ENCODE measurements at regions not wholly inside any gene's neighbourhood (a gene's known extent, or its start where the extent isn't known, plus 50 kb on each side); places are given as distances from the start of the nearest gene placed in this dataset.

DNA sequence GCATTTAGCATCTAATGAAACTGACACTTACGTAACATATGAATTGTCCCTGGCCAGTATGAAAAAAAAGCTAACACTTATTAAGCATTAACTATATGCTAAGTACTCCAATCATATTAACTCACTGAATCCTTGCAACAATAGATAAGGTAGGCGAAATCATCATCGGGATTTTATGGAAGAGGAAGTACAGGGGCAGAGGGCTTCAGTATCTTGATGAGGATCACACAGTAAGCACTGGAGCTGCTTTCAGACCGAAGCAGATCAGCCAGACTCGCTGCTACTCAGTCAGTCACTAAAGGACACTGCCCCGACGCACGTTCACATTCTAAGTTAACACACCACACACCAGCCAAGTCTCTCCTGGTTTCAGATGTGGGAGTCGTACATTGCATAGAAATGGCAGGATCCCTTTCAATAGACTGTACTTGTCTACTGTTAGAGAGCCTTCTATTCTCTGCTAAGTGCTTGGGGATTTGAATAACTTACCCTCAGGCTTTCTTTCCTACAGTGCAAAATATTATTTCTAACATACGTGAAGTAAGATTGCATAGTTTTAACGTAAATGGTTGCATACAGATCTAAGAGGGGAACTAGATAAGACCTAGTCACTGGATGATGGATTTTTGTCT lies 540.2 kb upstream of the TENM3 start:
- Histone ChIP-seq H3K27ac (ENCODE audit: low read depth, low read length) (no peak overlapping the region), H3K4me1 (ENCODE audit: control insufficient read depth, insufficient read depth, low read length) (no peaks in the 10 kb centered on the region), H3K36me3 (ENCODE audit: control insufficient read depth, insufficient read depth, low read length) (no peaks in the 10 kb centered on the region), H3K9ac (ENCODE audit: low read depth, low read length) (no peak overlapping the region), H3K4me3 (ENCODE audit: low read depth, low read length) (no peak overlapping the region), H3K27me3 (ENCODE audit: control insufficient read depth, insufficient read depth, low read length) (no peaks in the 10 kb centered on the region), H3K9me3 (ENCODE audit: control insufficient read depth, insufficient read depth, low read length) (no peaks in the 10 kb centered on the region)

DNA sequence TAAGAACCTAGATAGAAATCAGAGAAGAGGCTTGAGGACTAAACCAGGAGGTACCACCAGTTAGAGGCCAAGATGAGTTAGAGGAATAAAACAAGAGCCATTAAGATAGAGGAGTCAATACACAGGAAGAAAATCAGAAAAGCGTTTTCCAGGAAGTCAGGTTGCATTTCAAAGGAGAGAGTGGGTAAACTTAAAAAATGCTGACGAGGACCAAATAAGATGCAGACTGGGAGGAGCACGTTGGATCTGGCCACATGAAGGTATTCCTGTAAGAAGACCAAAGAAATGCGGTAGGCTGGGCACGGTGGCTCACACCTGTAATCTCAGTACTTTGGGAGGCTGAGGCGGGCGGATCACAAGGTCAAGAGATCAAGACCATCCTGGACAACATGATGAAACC lies 533.1 kb upstream of the TENM3 start:
- Histone ChIP-seq H3K27me3 (ENCODE audit: control insufficient read depth, insufficient read depth, low read length) (no peaks in the 10 kb centered on the region), H3K4me1 (ENCODE audit: control insufficient read depth, insufficient read depth, low read length) (no peaks in the 10 kb centered on the region), H3K27ac (ENCODE audit: low read depth, low read length) (no peak overlapping the region), H3K36me3 (ENCODE audit: control insufficient read depth, insufficient read depth, low read length) (no peaks in the 10 kb centered on the region), H3K9me3 (ENCODE audit: control insufficient read depth, insufficient read depth, low read length) (no peaks in the 10 kb centered on the region), H3K9ac (ENCODE audit: low read depth, low read length) (no peak overlapping the region), H3K4me3 (ENCODE audit: low read depth, low read length) (no peak overlapping the region)

DNA sequence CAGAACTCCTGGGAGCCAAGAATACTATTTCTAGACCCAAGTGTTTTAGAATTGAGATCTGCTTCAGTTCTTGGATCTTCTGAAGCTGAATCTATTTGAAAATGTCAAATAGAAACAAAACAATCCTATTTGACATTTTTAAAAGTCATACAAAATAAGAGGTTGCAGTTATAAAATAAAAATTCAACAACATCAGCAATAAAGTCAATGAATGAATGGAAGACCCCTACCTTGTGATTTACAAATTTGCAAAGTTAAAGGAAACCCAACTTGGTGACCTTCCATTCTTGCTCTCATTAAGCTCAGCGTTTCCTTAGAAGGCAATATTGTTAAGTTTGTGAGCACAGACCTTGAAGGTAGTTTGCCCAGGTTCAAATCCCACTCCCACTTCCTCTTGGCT lies 531.8 kb upstream of the TENM3 start:
- Histone ChIP-seq H3K9me3 (ENCODE audit: control insufficient read depth, insufficient read depth, low read length) (no peaks in the 10 kb centered on the region), H3K4me1 (ENCODE audit: control insufficient read depth, insufficient read depth, low read length) (no peaks in the 10 kb centered on the region), H3K27ac (ENCODE audit: low read depth, low read length) (no peak overlapping the region), H3K4me3 (ENCODE audit: low read depth, low read length) (no peak overlapping the region), H3K9ac (ENCODE audit: low read depth, low read length) (no peak overlapping the region), H3K27me3 (ENCODE audit: control insufficient read depth, insufficient read depth, low read length) (no peaks in the 10 kb centered on the region), H3K36me3 (ENCODE audit: control insufficient read depth, insufficient read depth, low read length) (no peaks in the 10 kb centered on the region)

DNA sequence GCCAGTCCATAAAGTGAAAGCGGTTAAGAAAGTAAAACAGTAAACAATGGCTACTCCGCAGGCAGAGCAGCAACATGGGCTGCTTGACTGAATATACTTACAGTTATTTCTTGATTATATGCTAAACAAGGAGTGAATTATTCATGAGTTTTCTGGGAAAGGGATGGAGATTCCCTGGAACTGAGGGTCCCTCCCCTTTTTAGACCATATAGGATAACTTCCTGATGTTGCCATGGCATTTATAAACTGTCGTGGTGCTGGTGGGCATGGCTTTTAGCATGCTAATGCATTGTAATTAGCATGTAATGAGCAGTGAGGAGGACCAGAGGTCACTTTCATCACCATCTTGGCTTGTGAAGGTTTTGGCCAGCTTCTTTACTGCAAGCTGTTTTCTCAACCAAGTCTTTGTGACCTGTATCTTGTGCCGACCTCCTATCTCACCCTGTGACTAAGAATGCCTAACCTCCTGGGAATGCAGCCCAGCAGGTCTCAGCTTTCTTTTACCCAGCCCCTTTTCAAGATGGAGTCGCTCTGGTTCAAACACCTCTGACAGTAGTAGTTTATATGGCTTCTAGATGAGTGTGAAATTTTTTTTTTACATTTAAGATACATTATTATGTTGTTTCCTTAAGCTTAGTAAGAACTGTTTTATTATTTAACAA lies 514.8 kb upstream of the TENM3 start:
- no peak overlapping the region for H3K27ac ChIP-seq (ENCODE audit: low read depth, low read length)

DNA sequence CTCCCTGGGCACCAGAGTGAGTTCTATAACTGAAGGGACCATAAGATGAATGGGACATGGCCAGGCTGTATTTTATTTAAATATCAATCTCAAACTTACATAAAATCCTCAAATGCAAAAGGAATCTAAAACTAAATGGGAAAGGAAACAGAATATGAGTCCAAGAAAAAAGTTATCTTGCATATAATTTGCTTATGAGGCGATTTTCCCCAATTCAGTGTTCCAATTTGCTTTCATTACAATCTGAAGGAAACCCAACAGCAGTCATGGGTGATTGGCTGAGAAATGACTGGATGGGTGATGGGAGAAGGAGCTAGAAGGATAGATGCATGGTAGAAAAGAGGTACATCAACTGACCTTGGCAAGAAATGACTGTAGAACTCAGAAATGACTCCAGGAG lies 511.3 kb upstream of the TENM3 start:
- H3K36me3 ChIP-seq (ENCODE audit: control insufficient read depth, insufficient read depth, low read length) = no peaks in the 10 kb centered on the region
- no peaks in the 10 kb centered on the region for H3K27me3 ChIP-seq (ENCODE audit: control insufficient read depth, insufficient read depth, low read length)
- no peaks in the 10 kb centered on the region for H3K4me1 ChIP-seq (ENCODE audit: control insufficient read depth, insufficient read depth, low read length)
- no peaks in the 10 kb centered on the region for H3K9me3 ChIP-seq (ENCODE audit: control insufficient read depth, insufficient read depth, low read length)
- no peak overlapping the region for H3K4me3 ChIP-seq (ENCODE audit: low read depth, low read length)
- H3K9ac ChIP-seq (ENCODE audit: low read depth, low read length) = no peak overlapping the region
- no peak overlapping the region for H3K27ac ChIP-seq (ENCODE audit: low read depth, low read length)

More for the DNA sequence above, 514.8 kb upstream of the TENM3 start:
- no peaks in the 10 kb centered on the region for H3K27me3 ChIP-seq (ENCODE audit: control insufficient read depth, insufficient read depth, low read length)
- H3K4me3 ChIP-seq (ENCODE audit: low read depth, low read length) = no peak overlapping the region
- H3K9ac ChIP-seq (ENCODE audit: low read depth, low read length) = no peak overlapping the region
- H3K9me3 ChIP-seq (ENCODE audit: control insufficient read depth, insufficient read depth, low read length) = 0 out of 2 replicates have a peak, but pooled peaks cover 6% of the 10 kb centered on the region
- H3K36me3 ChIP-seq (ENCODE audit: control insufficient read depth, insufficient read depth, low read length) = no peaks in the 10 kb centered on the region
- no peaks in the 10 kb centered on the region for H3K4me1 ChIP-seq (ENCODE audit: control insufficient read depth, insufficient read depth, low read length)

DNA sequence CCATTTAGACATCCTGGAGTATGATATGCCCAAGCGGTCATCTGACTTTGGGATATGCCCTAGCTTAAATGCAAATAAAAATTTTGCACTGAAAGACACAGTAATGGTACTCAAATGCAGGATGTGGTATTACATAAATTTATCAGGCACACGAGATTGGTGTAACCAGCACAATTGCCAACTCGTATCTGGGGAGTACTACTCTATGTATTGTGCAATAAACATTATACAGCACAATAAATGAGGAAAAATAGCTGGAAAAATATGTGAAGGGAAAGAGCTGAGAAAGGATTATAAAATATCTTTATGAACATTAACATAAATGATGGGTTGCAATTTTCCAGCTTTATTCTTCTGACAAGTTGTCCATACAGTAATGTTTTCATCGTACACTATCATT lies 505.5 kb upstream of the TENM3 start:
- H3K27me3 ChIP-seq (ENCODE audit: control insufficient read depth, insufficient read depth, low read length) = no peaks in the 10 kb centered on the region
- no peaks in the 10 kb centered on the region for H3K9me3 ChIP-seq (ENCODE audit: control insufficient read depth, insufficient read depth, low read length)
- no peaks in the 10 kb centered on the region for H3K36me3 ChIP-seq (ENCODE audit: control insufficient read depth, insufficient read depth, low read length)
- peaks cover 8% of the 10 kb centered on the region; the same call in 1 of the 2 replicates for H3K4me1 ChIP-seq (ENCODE audit: control insufficient read depth, insufficient read depth, low read length)
- H3K4me3 ChIP-seq (ENCODE audit: low read depth, low read length) = no peak overlapping the region
- no peak overlapping the region for H3K27ac ChIP-seq (ENCODE audit: low read depth, low read length)
- no peak overlapping the region for H3K9ac ChIP-seq (ENCODE audit: low read depth, low read length)

DNA sequence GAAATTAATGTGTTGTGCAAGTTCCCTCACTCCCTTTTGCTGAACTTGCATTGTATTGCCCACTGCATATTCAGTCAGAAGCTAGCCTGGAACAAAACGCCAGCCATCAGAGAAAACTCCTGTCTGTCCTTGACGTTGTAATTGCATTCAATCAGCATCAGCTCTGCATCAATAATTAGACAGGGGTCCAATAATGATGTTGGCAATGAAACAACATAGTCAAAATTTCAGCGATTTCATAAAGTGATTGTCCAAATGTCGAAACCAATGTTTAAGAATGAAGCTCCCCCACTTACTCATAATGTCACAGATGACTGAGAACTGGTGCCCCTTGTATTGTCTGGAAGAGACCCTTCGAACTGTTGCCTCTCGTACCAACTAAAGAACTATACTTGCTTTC lies 504.2 kb upstream of the TENM3 start:
- Histone ChIP-seq H3K27ac (ENCODE audit: low read depth, low read length) (no peak overlapping the region), H3K4me1 (ENCODE audit: control insufficient read depth, insufficient read depth, low read length) (peaks cover 8% of the 10 kb centered on the region; the same call in 1 of the 2 replicates), H3K4me3 (ENCODE audit: low read depth, low read length) (no peak overlapping the region), H3K36me3 (ENCODE audit: control insufficient read depth, insufficient read depth, low read length) (no peaks in the 10 kb centered on the region), H3K9ac (ENCODE audit: low read depth, low read length) (no peak overlapping the region), H3K9me3 (ENCODE audit: control insufficient read depth, insufficient read depth, low read length) (no peaks in the 10 kb centered on the region), H3K27me3 (ENCODE audit: control insufficient read depth, insufficient read depth, low read length) (no peaks in the 10 kb centered on the region)

DNA sequence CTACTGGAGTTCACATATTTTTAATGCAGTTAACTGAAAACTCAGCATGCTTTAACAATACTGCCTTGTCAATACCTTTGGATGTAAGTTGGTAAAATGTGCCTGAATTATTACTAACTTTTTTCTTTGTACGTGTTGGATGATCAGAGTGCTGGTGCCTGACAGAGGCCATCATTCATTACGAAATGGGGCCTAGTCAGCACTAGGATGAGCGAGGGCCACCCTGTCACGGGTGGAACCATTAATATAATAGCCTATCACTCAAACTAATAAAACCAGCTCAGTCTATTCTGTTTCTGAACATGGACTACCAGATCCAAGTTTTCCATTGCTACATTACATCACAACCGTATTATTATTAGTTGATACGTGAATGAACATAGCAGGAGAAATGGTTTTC lies 501.7 kb upstream of the TENM3 start:
- Histone ChIP-seq H3K9ac (ENCODE audit: low read depth, low read length) (no peak overlapping the region), H3K4me1 (ENCODE audit: control insufficient read depth, insufficient read depth, low read length) (peaks cover 13% of the 10 kb centered on the region; the same call in 1 of the 2 replicates), H3K4me3 (ENCODE audit: low read depth, low read length) (no peak overlapping the region), H3K36me3 (ENCODE audit: control insufficient read depth, insufficient read depth, low read length) (no peaks in the 10 kb centered on the region), H3K9me3 (ENCODE audit: control insufficient read depth, insufficient read depth, low read length) (no peaks in the 10 kb centered on the region), H3K27me3 (ENCODE audit: control insufficient read depth, insufficient read depth, low read length) (no peaks in the 10 kb centered on the region), H3K27ac (ENCODE audit: low read depth, low read length) (no peak overlapping the region)

DNA sequence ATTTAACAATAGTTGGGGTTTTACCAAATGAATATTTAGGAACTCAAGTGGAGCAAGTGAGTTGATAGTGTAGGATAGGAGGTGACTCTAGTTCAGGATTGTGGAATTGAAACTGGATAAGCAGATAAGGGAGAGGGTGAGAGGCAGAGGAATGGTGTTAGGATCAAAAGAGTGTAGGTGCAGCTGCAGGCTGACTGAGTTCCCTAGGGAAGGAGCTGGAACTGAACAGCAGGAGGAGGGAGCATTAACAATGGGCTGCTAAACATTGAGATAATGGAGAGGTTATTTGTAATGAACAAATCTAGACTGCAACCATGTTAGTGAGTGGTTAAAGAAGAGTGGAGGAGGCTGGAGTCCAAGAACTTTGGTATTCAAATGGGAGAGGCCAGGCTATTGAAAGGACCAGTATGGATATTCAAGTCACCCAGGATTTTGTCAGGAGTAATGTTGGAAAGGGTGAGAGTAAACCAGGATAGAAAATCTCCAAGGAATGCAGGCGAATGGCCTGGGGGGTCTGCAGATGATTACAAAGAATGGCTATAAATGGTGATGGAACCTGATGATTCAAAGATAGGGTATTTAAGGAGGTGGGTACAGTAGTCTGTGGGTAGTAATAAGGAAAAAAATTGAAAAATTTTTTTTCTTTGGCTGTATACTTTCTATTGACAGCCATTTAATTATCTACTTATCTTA lies 497.1 kb upstream of the TENM3 start:
- Histone ChIP-seq H3K27me3 (ENCODE audit: control insufficient read depth, insufficient read depth, low read length) (no peaks in the 10 kb centered on the region), H3K27ac (ENCODE audit: low read depth, low read length) (no peak overlapping the region), H3K9ac (ENCODE audit: low read depth, low read length) (no peak overlapping the region), H3K4me1 (ENCODE audit: control insufficient read depth, insufficient read depth, low read length) (peaks cover 5% of the 10 kb centered on the region; the same call in 1 of the 2 replicates), H3K36me3 (ENCODE audit: control insufficient read depth, insufficient read depth, low read length) (no peaks in the 10 kb centered on the region), H3K4me3 (ENCODE audit: low read depth, low read length) (no peak overlapping the region), H3K9me3 (ENCODE audit: control insufficient read depth, insufficient read depth, low read length) (no peaks in the 10 kb centered on the region)

DNA sequence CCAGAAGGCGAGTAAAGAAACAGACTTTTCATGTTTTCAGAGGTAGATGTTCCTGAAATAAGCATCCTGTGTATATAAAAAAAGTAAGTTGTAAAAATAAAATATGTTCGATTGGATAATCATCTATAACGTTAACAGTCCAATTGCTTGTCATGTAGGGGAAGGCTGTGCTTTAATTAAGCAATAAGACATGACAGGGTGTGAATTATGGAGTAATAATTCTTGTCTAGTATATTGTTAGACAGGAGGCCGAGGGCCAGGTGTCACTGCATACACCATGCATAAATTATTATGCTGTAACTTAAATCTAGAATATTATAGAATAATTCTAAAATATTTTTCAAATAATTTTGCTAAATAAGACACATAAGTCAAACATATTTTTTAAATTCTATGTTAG lies 494.6 kb upstream of the TENM3 start:
- H3K9me3 ChIP-seq (ENCODE audit: control insufficient read depth, insufficient read depth, low read length) = no peaks in the 10 kb centered on the region
- peaks cover 5% of the 10 kb centered on the region; the same call in 1 of the 2 replicates for H3K4me1 ChIP-seq (ENCODE audit: control insufficient read depth, insufficient read depth, low read length)
- H3K4me3 ChIP-seq (ENCODE audit: low read depth, low read length) = no peak overlapping the region
- no peaks in the 10 kb centered on the region for H3K27me3 ChIP-seq (ENCODE audit: control insufficient read depth, insufficient read depth, low read length)
- no peaks in the 10 kb centered on the region for H3K36me3 ChIP-seq (ENCODE audit: control insufficient read depth, insufficient read depth, low read length)
- H3K27ac ChIP-seq (ENCODE audit: low read depth, low read length) = no peak overlapping the region
- H3K9ac ChIP-seq (ENCODE audit: low read depth, low read length) = no peak overlapping the region

DNA sequence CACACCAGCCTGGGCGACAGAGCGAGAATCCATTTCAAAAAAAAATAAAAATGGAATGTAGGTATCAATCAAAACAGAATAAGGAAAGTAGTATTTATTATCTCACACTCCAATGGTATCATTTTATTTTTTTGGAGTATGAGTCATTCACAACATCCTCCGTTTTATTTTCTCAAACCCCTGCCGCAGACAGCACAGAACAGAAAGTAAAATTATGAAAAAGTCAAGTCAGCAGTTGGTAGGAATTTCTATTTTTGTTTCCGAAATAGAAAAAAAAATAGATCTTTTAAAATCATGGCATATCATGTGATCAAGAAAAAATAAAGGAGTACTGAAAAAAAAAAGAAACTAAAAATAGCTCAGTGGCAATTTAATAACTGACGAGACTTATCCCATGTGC lies 490.7 kb upstream of the TENM3 start:
- H3K4me3 ChIP-seq (ENCODE audit: low read depth, low read length) = no peak overlapping the region
- H3K9ac ChIP-seq (ENCODE audit: low read depth, low read length) = no peak overlapping the region
- peaks cover 12% of the 10 kb centered on the region; the same call in 1 of the 2 replicates for H3K4me1 ChIP-seq (ENCODE audit: control insufficient read depth, insufficient read depth, low read length)
- H3K9me3 ChIP-seq (ENCODE audit: control insufficient read depth, insufficient read depth, low read length) = no peaks in the 10 kb centered on the region
- no peak overlapping the region for H3K27ac ChIP-seq (ENCODE audit: low read depth, low read length)
- H3K36me3 ChIP-seq (ENCODE audit: control insufficient read depth, insufficient read depth, low read length) = no peaks in the 10 kb centered on the region
- H3K27me3 ChIP-seq (ENCODE audit: control insufficient read depth, insufficient read depth, low read length) = no peaks in the 10 kb centered on the region
